ENCODE measurements at regions not wholly inside any gene's neighbourhood (a gene's known extent, or its start where the extent isn't known, plus 50 kb on each side); places are given as distances from the start of the nearest gene placed in this dataset.
A peak's percentile ranks its signal among the peaks of the same experiment; 100 is the strongest.

DNA sequence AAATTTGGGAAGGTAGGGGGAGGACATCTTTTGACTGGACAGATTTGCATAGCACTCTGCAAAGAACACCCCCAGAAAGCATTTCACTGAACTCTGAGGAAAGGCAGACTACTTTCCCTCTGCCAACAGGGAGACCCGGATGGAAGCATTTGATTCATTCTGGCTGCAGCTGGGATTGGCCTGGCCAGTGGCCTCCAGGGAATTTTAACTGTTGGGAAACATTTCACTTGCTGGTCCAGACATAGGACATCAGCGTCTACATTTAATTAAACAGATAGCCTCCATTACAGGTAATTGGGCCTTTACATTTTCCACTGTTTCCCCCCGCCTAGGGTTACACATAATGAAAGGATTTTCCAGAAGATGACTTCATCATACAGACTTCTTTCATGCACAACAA, 92.8 kb downstream of the MARCHF4 start:
- no peaks in the 10 kb centered on the region for H3K36me3 ChIP-seq
- no peak overlapping the region for H3K4me3 ChIP-seq
- H3K27me3 ChIP-seq = peaks cover 0 to 6% (median 0%) of the 10 kb centered on the region in 7 donors
- H3K4me1 ChIP-seq = peaks cover 0 to 5% (median 0%) of the 10 kb centered on the region in 9 donors
- ATAC-seq = peak in 6 of 8 donors; percentile 18 to 64 (median 32)
- peak in 1 of 2 donors; percentile 11 for DNase-seq
- no peak for TF ChIP-seq CTCF (IDR thresholded peaks at IDR 0.05)
- 46 to 51% methylated on average over 3 of the region's 3 CpGs for WGBS, 2 donors
- H3K27ac ChIP-seq = no peak overlapping the region
- no peaks in the 10 kb centered on the region for H3K9me3 ChIP-seq
- intact Hi-C loops (cut with DNase I) = no loop called here

DNA sequence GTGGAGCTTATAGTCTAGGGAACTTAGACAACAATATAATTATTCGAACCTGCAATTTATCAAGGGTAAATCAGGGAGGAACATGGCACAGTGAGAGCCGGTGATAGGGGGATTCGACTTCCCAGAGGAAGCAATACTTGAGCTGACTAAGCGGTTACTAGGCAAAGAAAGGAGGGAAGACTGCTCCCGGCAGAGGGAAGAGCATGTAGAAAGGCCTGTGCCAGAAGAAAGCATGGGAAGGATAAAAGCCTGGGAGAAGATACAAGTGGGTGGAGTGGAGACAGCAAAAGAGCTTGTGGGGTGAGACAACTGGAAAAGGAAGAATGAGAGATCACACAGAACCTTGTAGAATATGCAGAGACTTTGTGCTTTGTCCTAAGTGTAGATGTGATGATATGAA, 93.3 kb downstream of the MARCHF4 start:
- no peak for ATAC-seq
- no peaks in the 10 kb centered on the region for H3K9me3 ChIP-seq
- intact Hi-C loops (cut with DNase I) = no loop called here
- H3K4me1 ChIP-seq = peaks cover 0 to 5% (median 0%) of the 10 kb centered on the region in 9 donors
- peaks cover 0 to 6% (median 0%) of the 10 kb centered on the region in 7 donors for H3K27me3 ChIP-seq
- H3K36me3 ChIP-seq = no peaks in the 10 kb centered on the region
- no peak for DNase-seq
- 46 to 63% methylated on average over 5 of the region's 5 CpGs for WGBS, 2 donors
- no peak for TF ChIP-seq CTCF (IDR thresholded peaks at IDR 0.05)
- H3K27ac ChIP-seq = no peak overlapping the region
- H3K4me3 ChIP-seq = no peak overlapping the region

DNA sequence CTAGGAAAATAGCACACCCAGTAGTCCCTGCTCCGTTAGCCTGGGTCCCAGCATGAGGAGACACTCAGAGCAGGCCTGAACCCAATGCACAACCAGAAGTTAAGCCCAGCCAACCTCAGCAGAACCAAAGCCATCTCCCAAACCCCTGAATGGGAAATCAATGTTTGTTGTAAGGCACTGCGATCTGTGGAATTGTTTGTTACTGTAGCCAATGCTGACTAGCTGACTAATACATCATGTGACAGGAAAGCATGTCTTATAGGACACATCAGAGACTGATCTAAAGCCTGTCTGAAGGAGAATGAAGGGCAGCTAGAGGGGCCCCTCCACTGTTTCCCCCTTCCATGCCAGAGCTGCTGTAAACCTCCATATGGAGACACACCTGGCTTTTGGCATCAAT, 96.4 kb downstream of the MARCHF4 start:
- intact Hi-C loops (cut with DNase I) = no loop called here

GRCh38 chr2:216274194-216274840, 98.0 kb downstream of the MARCHF4 start:
- intact Hi-C loops (cut with DNase I) = no loop called here
- 61 to 65% methylated on average over 4 of the region's 4 CpGs for WGBS, 2 donors
- H3K27me3 ChIP-seq = peaks cover 0 to 20% (median 6%) of the 10 kb centered on the region in 7 donors
- peaks cover 0 to under 1% (median 0%) of the 10 kb centered on the region in 9 donors for H3K4me1 ChIP-seq
- no peak for ATAC-seq
- H3K36me3 ChIP-seq = no peaks in the 10 kb centered on the region
- H3K9me3 ChIP-seq = no peaks in the 10 kb centered on the region
- no peak for TF ChIP-seq CTCF (IDR thresholded peaks at IDR 0.05)
- no peak overlapping the region for H3K27ac ChIP-seq
- H3K4me3 ChIP-seq = no peak overlapping the region
- no peak for DNase-seq

More for the DNA sequence above, 96.4 kb downstream of the MARCHF4 start:
- H3K4me3 ChIP-seq = no peak overlapping the region
- DNase-seq = no peak
- H3K27ac ChIP-seq = no peak overlapping the region
- H3K9me3 ChIP-seq = no peaks in the 10 kb centered on the region
- no peak for TF ChIP-seq CTCF (IDR thresholded peaks at IDR 0.05)
- WGBS, 2 donors = 93 to 94% methylated on average over 2 of the region's 2 CpGs
- peaks cover 0 to 20% (median 6%) of the 10 kb centered on the region in 7 donors for H3K27me3 ChIP-seq
- H3K36me3 ChIP-seq = no peaks in the 10 kb centered on the region
- peaks cover 0 to 5% (median 0%) of the 10 kb centered on the region in 9 donors for H3K4me1 ChIP-seq
- no peak for ATAC-seq

All from heart right ventricle (tissue), 16 donors.